Stimulated activated CD4-positive, alpha-beta T cell treated with anti-CD3 and anti-CD28 coated beads, TNF-alpha, amount 100 ng/mL, for 24 hours (primary cell): ENCODE measurements at regions not wholly inside any gene's neighbourhood (a gene's known extent, or its start where the extent isn't known, plus 50 kb on each side); places are given as distances from the start of the nearest gene placed in this dataset.

Experiments used
- DNase-seq, 3 experiments: peaks; one replicate each; pipeline ENCODE4 v3.0.0-alpha.2; 2020; ENCODE audit warnings: low read depth in 3 of 3

DNA sequence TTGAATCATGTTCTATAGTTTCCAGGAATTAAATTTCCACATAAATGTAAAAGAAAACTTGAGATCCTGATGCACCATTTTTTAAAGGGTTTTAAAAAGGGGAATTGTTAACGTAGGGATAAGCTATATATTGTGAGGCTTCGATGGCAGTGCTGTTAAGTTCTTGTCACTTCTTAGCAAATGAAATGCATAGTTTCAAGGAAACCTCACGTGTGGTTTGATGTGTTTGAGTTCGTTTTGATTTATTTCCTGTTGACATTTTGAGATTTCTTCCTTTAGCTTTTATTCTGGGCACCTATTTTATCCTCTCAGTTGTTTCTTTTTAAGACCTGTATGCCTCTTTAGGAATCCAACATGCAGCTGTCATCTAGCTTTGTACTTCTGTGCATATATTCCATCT, 301.0 kb downstream of the DOCK8 start:
- no peak for DNase-seq

DNA sequence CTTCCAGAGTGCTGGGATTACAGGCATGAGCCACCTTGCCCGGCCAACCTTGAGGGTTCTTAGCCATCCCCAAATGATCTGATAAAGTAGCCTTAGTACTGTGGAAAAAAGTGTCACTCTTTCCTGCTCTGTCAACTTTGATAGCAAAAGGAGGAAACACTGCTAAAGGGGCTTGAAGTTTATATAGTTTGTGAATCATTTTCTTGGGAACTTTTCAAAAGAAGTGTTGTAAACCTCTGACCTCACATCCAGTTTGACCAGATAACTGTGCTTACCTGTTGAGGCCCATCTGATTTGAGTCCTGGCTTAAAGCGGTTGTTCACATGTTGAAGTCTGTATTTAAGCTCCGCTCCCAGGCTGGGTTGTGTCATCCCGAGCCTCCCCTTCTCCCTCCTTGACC, 303.3 kb downstream of the DOCK8 start:
- no peak for DNase-seq

DNA sequence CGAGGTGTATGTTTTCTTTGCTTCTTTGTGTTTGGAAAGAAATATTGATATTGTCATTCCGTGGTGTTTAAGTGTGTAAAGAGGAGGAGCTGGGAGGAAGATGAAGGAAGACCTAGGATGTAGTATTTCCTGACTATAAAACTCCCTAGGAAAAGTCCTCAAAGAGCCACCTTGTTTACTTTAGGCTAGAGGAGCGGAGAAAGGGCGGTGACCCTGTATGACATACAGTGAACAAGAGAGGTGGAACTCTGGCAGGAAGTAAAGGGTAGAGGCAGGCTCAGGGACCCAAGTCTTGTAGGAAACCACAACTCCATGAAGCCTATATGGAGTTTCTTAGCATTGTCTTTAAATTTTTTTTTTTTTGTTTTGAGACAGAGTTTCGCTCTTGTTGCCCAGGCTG, 303.9 kb downstream of the DOCK8 start:
- DNase-seq: no peak

- DNase-seq: no peak
Measured at GRCh38 chr9:519579-519978, 304.9 kb downstream of the DOCK8 start.

- DNase-seq: no peak
Measured at GRCh38 chr9:520302-520701, 305.6 kb downstream of the DOCK8 start.

DNA sequence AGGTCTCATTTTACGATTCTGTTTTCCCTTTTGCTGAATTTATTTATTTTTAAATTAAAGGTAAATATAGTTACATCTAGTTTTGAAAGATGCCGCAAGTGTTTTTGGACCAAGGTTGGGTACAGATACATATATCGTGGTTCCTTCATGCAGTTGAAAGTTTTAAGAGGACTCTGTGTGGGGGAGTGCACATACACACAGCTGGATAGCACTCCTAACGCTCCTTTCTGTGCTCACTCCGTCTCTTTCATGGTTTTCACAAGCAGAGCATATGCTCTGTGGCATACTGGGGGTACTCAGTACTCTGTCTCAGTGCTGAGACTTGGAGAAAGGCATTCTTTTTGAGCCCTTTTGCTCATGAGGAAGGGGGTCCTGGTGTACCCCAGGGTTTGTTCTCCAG, 307.5 kb downstream of the DOCK8 start:
- no peak for DNase-seq

DNA sequence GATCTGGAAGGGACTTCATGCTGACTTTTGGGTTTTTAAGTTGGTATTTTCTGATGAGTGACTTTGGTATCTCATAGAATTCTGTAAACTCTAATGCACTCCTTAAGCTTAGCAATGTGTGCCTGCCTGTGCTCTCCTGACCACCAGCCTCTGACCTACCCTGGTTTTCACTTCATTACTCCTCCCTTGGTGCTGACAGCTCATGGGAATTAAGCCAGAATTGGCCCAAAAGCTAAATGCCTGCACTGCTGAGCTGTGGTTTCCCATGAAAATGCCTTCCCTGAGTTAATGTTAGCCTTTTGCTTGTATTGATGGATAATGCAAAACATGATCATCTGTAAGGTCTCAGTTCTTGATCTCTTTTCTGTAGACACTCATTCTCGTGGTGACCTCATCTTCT, 308.0 kb downstream of the DOCK8 start:
- DNase-seq: no peak

DNA sequence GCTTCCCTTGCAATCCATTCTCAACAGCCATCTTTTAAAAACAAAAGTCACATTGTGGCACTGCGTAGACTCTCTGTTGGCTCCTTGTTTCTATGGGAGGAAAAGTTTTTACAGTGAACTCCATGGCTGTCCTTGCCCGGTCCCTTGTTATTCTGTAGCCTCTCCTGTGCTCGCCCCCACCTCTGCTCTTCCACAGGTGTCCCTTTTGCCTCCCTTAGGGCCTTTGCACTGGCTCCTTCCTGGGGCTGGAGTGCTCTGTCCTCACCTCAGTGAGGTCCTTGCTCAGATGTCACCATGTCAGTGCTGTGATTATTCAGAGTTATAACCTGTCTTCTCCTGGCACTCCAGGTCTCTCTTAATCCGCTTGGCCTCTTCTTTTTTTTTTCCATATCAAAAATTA, 308.8 kb downstream of the DOCK8 start:
- no peak for DNase-seq

- no peak for DNase-seq
Measured at GRCh38 chr9:524008-524407, 309.3 kb downstream of the DOCK8 start.

DNA sequence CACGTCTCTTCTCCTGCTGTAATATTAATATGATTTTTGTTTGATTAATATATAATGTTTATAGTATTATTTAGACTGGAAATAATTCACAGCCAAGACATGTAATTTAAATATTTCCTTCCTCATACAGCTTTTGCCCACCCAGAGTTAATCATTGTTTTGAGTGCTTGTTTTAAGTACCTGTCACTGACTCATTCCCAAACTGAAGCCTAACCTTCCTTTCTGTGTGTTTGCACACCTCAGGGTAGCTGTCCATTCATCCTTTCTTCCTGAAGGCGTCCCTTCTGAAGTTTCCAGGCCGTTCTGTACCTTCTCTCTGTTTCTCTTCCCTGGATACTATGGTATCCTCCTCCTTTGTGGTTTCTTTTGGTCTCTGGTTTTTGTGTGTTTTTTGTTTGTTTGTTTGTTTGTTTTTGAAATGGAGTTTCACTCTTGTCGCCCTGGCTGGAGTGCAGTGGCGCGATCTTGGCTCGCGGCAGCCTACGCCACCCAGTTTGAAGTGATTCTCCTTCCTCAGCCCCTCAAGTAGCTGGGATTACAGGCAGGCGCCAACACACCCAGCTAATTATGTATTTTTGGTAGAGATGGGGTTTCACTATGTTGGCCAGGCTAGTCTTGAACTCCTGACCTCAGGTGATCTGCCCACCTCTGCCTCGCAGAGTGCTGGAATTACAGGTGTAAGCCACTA, 312.4 kb downstream of the DOCK8 start:
- no peak for DNase-seq

GRCh38 chr9:529731-530130, 311.8 kb upstream of the DMRT1 start:
- DNase-seq: no peak

DNA sequence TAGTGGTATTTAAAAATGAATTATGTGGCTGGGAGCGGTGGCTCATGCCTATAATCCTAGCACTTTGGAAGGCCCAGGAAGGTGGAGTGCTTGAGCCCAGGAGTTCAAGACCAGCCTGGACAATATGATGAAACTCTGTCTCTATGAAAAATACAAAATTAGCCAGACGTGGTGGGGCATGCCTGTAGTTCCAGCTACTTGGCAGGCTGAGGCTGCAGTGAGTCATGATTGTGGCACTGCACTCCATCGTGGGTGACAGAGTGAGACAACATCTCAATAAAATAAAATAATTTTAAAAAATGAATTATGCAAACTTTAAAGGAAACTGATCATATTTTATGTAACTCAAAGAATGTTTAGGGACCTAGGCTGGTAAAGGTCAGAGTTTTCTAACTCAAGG, 310.8 kb upstream of the DMRT1 start:
- DNase-seq: no peak

- no peak for DNase-seq
Measured at GRCh38 chr9:532707-533106, 308.8 kb upstream of the DMRT1 start.

- no peak for DNase-seq
Measured at GRCh38 chr9:534886-535285, 306.6 kb upstream of the DMRT1 start.

GRCh38 chr9:535356-535755, 306.1 kb upstream of the DMRT1 start:
- DNase-seq: no peak

- DNase-seq: no peak
Measured at GRCh38 chr9:536597-537511, 304.6 kb upstream of the DMRT1 start.

GRCh38 chr9:543478-543877, 298.0 kb upstream of the DMRT1 start:
- DNase-seq: no peak

- no peak for DNase-seq
Measured at GRCh38 chr9:545480-545879, 296.0 kb upstream of the DMRT1 start.

GRCh38 chr9:546235-546634, 295.3 kb upstream of the DMRT1 start:
- DNase-seq: no peak

- DNase-seq: no peak
Measured at GRCh38 chr9:546797-547223, 294.7 kb upstream of the DMRT1 start.

- no peak for DNase-seq
Measured at GRCh38 chr9:547314-547713, 294.2 kb upstream of the DMRT1 start.

DNA sequence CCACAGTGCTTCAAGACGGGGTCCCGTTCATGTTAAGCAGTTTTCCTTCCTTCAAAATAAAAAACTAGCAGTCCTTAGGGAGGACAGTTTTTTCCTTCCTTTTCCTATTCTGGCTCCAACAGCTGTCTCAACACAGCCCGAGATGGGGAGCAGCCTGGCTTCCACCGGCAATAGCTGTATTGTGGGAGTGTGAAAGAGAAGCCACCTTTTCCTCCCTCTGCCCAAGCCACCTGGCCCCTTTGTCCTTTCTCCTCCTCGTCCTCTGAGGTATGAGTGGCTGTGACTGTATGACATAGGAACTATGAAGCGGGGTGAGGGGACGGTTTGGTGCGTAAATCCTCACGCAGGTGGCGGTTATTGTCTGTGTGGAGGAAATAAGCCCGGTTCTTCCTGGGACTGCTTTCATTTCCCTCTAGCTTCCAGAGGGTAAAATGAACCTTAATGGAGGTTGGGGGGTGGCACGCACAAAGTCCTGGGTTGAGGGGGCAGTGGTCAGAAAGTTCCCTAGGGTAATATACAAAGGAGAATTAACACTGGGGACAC, 292.0 kb upstream of the DMRT1 start:
- no peak for DNase-seq

DNA sequence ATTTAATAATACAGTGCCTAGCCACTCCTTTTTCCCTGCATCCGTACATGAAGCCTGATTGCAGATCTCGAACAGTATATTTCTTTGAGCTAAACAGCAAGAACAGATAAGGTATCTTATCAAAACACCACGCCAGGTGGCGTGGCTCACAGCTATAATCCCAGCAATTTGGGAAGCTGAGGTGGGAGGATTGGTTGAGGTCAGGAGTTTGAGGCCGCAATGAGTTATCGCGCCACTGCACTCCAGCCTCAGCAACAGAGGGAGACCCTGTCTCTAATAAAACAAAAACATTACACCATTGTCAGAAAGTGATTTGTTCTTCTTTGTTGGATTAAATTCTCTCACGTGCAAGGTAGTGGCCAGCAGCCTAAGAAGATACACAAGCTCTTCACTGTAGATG, 291.2 kb upstream of the DMRT1 start:
- DNase-seq: no peak
